ENCODE measurements at regions not wholly inside any gene's neighbourhood (a gene's known extent, or its start where the extent isn't known, plus 50 kb on each side); places are given as distances from the start of the nearest gene placed in this dataset.
"Not testable (repeated sequence)": the region's sequence is repeated elsewhere in the genome, so short reads cannot be mapped to it uniquely, and the experiment has no call there.

DNA sequence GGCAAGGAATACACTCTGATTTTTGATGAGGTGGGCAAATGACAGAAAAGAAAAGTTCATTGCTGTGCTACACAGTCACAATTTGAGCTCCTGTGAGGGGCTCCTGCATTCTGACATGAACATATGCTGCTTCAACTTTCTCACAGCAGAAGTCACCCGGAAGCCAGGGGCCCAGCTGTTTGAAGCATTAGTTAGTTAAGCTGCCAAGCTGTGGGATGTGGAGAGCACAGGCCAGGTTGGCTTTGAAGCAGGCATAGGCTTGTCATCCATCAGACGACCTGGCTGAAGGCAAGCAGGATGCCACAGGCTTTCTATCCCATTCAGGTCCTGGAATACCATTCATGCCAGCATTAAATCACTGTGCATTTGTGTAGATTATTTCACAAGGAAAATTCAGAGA is 63.1 kb downstream of the MTNR1B start:
- no peak for DNase-seq (ENCODE audit: low read depth in 2 of 3, low spot score in 2 of 3)

DNA sequence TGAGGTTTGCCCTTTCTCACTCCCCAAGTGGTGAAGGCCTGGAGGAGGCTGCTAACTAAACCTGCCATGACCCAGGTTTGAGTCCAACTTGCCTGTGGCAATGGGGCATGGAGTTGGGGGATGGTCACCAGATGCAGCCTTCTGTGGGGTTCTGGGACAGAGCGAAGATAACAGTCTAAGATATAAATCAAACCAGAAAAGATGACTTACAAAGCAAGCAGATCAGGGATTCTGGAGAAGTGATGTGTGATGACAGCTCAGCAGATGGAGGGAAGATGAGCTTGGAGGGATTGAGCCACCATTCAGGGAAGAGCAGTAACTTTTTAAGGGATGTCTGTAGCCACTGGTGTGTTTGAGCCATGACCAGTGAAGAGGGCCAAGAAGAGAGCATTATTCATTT is 63.6 kb downstream of the MTNR1B start:
- no peak for DNase-seq (ENCODE audit: low read depth in 2 of 3, low spot score in 2 of 3)

DNA sequence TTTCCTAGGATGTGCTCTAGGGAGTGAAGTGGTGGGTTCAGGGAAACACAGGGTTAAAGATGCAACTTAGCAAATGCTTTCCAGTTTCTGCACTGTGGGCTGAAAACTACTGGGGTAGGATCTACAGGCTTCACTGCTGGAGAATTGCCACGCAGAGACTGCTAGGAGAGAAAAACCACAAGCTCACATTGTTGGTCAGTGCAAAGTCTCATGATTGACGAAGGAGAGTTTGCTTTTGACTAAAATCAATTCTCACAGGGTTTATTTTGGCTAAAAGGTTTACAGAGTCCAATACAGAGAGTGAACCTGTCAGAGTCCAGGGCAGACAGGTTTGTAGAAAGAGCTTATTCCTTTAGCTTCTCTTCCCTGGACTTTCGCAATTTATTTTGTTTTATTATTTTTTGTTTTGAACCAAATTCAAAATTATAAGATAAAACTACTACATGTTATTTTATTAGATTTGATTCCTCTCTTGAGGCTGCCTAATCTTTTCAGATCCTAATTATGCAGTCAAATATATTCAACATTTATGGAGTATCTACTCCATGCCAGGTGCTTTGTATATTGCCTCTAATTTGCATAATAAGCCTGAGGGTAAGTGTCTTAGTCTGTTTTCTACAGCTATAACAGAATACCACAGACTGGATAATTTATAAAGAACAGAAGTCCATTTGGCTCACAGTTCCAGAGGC is 64.7 kb downstream of the MTNR1B start:
- no peak for DNase-seq (ENCODE audit: low read depth in 2 of 3, low spot score in 2 of 3)

DNA sequence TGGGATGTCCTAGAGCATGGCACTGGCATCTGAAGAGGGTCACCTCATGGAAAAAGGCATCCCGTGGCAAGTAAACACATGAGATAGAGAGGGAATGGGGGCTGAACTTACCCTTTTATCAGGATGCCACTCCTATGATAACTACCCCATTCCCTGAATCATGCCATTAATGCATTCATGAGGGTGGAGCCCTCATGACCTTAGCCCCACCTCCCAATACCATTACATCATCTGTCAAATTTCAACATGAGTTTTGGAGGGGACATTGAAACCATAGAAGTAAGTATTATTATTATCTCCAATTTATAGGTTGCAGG is 65.2 kb downstream of the MTNR1B start:
- no peak for DNase-seq (ENCODE audit: low read depth in 2 of 3, low spot score in 2 of 3)

DNA sequence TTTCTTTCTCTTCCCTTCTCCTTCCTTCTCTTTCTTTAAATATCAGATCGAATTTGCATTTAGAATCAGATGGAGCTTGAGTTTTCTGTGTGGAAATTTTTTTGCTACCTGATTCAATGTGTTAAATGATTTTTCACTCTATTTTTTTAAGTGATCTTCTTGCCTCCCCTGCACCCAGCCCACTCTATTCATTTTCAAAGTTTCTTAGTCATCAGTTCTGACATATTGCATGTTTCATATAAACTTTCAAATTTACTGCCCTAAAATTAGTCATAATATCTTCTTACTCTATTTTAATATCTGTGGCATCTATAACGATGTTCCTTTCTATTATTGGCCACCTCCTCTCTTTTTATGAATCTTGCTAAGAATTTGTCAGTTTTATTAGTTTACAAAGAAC is 69.1 kb downstream of the MTNR1B start:
- DNase-seq (ENCODE audit: low read depth in 2 of 3, low spot score in 2 of 3) = no peak

DNA sequence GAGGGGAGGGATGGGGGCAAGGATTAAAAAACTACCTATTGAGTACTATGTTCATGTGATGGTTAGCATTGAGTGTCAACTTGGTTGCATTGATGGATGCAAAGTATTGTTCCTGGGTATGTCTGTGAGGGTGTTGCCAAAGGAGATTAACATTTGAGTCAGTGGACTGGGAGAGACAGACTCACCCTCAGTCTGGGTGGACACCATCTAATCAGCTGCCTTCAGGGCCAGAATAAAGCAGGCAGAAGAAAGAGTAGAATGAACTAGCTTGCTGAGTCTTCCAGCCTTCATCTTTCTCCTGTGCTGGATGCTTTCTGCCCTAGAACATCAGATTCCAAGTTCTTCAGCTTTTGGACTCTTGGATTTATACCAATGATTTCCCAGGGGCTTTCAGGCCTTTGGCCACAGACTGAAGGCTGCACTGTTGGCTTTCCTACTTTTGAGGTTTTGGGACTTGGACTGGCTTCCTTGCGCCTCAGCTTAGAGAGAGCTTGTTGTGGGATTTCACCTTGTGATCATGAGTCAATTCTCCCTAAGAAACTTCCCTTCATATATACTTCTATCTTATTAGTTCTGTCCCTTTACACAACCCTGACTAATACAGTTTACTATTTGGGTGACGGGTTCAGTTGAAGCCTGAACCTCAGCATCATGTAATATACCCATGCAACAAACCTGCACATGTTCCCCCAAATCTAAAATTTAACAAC is 70.2 kb downstream of the MTNR1B start:
- DNase-seq (ENCODE audit: low read depth in 2 of 3, low spot score in 2 of 3) = no peak

DNA sequence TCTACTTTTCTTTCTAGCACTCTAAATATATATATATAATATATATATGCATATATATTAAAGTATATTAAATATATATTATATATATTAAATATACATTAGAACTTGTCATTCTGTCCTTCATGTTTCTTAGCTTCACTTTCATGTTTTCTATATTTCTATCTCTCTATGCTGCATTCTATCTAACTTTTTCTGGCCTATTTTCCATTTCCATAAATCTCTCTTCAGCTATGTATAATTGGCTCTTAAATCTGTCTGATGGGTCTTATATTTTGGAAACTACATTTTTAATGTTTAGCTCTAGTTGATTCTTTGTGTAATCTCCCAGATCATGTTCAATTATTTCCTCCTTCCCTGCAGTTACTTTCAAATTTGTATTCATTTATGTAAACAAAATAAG is 72.2 kb downstream of the MTNR1B start:
- no peak for DNase-seq (ENCODE audit: low read depth in 2 of 3, low spot score in 2 of 3)

DNA sequence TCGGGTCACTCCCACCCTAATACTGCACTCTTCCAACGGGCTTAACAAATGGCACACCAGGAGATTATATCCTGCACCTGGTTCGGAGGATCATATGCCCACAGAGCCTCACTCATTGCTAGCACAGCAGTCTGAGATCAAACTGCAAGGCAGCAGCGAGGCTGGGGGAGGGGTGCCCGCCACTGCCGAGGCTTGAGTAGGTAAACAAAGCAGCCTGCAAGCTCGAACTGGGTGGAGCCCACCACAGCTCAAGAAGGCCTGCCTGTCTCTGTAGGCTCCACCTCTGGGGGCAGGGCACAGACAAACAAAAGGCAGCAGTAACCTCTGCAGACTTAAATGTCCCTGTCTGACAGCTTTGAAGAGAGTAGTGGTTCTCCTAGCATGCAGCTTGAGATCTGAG is 73.7 kb downstream of the MTNR1B start:
- DNase-seq (ENCODE audit: low read depth in 2 of 3, low spot score in 2 of 3) = not testable (repeated sequence)

DNA sequence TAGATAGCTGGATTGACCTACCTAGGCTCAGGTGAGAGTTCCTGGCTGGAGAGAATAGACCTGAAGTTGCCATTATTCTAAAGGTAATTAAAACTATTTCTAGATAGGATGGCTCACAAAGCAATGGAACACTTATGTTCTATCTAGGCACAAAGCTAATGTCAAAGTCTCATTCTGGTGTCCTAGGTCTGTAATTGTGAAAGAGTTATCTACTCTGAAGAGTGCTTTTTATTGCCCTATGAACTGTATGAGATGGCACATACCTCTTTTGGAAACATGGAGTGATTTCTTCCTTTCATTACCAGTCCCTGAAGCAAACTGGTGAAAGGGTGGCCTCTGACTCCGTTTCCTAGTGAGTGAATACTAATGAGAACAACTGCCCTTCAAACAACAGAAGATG is 80.3 kb downstream of the MTNR1B start:
- DNase-seq (ENCODE audit: low read depth in 2 of 3, low spot score in 2 of 3) = no peak

DNA sequence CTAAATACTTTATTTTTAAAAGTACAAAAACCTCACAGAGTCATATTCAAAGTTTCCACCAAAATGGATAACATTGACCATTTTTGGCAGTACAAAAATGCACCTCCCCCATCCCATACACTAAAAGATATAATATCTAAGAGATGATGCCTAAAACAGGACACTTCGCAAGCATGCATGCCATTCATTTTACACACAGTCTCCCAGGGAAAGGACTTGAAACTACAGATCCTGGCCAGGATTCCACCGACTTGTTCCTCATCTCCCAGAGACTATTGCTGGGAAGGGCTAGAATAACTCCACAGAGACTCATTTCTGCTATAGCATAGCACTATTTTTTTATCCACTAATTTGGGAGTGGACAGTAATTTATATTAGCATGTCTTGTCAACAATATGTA is 81.7 kb downstream of the MTNR1B start:
- no peak for DNase-seq (ENCODE audit: low read depth in 2 of 3, low spot score in 2 of 3)

DNA sequence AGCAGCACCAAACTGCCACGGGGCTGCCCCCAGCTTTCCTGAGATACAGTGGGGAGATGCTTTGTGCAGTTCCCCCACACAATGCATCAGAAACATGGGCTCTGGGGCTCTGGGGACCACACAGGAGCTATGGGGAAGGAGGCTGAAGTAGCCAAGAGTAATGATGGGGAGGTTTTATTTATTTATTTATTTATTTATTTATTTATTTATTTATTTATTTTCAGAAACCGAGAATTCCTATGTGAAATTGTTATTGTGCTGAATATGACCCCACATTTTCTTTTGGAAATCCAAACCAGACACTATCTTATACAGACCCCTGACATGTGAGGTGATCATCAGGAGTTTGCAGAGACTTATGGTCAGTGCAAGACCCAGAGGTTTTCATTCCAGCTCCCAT is 84.4 kb downstream of the MTNR1B start:
- DNase-seq (ENCODE audit: low read depth in 2 of 3, low spot score in 2 of 3) = no peak

DNA sequence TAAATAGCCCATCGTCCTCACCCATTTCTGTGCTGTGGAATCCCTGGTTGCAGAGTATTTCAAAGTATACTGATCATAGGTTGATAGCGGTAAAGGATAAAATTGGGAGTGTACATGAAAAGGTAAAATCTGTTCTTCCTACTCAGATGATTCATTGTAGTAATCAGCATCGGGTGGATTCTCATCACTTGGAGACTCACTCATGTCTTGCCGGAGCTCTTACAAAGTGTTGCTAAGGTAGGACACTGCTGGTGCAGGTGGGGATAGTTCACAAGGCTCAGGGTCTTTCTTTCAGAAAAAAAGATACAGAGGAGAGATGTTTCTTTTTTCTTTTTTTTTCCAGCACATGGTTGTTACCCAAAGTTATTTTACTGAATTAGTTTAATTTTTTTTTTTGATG is 84.8 kb downstream of the MTNR1B start:
- DNase-seq (ENCODE audit: low read depth in 2 of 3, low spot score in 2 of 3) = no peak

DNA sequence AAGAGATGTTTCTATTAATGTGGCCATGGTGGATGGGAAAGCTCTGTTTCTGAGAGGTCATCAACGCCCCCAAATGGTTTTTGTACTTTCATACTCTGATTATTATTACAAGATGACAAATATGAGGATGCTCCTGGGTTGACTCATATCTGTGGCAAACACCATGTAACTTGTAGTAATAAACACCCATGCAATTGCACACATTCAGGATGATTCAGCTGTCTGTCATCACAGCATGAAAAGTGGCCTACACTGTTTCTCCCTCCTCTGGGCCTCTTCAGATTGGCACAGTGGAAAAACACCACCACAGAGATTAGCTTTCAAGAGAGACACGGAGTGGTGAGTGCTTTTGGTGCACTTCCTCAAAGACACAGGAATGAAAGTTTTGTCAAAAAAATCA is 85.4 kb downstream of the MTNR1B start:
- DNase-seq (ENCODE audit: low read depth in 2 of 3, low spot score in 2 of 3) = no peak

DNA sequence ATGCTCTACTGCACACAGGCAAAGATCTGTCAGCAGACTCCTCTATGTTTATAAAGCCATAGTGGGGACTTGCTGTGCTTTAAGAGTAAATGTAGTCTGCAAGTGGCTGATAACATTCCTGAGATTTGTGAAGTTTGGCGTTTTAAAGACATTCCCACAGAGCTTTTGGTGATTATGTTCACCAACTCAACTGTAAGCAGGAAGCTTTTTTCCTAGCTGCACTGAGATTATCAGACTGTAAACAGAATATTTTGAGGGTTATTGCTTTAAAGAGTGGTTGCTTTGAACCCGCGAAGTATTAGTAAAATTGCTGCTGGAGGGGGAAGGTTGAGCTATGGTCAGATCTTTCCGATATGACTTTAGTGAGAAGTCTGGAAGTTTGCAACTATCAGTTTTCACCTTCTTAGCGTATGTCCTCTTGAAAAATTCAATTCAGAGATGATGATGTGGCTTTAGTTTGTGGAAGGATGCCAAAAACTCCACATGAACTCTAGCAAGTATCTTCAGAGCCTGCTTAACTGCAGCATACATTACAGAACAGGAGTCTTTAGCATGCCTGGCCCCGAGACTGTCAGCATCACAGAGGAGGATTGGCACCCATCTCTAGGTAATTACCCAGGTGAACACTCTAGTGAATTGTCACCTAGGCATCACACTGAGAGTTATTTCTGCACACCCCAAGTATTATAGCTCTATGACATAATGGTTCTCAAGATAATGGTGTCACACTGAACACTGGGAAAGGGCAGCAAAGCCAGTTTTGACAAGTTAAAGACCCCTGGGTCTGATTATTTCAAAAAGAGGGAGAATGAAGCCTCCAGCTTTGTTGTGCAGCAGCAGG is 89.9 kb downstream of the MTNR1B start:
- DNase-seq (ENCODE audit: low read depth in 2 of 3, low spot score in 2 of 3) = no peak

DNA sequence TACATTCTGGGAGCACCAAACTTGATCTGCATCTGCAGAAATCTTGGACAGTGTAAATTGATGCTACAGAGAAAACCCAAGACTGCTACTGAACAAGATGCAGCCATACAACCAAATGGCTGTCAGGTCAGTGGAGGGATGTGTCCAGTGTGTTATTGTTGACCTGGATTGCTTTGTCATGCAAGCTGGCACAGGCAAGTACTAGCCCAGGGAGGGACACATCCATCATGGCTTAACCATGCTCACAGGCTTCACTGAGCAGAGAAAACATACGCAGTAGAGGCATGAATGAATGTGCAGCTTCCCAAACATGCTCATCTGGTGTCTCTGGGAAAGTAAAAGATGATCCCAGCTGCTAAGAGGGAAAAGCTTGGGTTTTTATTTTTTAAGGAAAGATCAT is 93.6 kb downstream of the MTNR1B start:
- no peak for DNase-seq (ENCODE audit: low read depth in 2 of 3, low spot score in 2 of 3)

DNA sequence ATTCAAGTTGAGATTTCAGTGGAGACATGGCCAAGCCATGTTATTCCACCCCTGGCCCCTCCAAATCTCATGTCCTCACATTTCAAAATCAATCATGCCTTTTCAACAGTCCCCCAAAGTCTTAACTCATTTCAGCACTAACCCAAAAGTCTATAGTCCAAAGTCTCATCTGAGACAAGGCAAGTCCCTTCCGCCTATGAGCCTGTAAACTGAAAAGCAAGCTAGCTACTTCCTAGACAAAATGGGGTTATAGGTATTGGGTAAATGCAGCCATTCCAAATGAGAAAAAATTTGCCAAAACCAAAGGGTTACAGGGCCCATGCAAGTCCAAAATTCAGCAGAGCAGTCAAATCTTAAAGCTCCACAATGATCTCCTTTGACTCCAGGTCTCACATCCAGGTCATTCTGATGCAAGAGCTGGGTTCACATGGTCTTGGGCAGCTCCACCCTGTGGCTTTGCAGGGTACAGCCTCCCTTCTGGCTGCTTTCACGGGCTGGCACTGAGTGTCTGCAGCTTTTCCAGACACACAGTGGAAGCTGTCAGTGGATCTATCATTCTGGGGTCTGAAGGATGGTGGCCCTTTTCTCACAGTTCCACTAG is 95.7 kb downstream of the MTNR1B start:
- DNase-seq (ENCODE audit: low read depth in 2 of 3, low spot score in 2 of 3) = not testable (repeated sequence)

DNA sequence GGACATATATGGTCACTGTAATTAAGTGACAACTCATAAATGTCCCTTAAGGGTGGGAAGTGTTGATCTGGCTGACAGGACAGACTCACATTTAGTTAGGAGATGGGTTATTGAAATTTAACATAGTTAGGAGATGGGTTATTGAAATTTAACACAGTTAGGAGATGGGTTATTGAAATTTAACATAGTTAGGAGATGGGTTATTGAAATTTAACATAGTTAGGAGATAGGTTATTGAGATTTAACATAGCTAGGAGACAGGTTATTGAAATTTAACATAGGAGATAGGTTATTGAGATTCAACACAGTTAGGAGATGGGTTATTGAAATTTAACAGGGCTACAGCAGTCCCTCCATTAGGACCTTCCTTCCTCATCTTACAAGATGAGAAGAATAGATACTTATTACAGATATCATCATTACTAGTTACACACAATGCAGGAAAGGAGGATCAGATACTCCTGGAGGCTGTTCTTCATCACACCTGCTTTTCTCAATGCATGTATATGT is 98.5 kb downstream of the MTNR1B start:
- no peak for DNase-seq (ENCODE audit: low read depth in 2 of 3, low spot score in 2 of 3)

DNA sequence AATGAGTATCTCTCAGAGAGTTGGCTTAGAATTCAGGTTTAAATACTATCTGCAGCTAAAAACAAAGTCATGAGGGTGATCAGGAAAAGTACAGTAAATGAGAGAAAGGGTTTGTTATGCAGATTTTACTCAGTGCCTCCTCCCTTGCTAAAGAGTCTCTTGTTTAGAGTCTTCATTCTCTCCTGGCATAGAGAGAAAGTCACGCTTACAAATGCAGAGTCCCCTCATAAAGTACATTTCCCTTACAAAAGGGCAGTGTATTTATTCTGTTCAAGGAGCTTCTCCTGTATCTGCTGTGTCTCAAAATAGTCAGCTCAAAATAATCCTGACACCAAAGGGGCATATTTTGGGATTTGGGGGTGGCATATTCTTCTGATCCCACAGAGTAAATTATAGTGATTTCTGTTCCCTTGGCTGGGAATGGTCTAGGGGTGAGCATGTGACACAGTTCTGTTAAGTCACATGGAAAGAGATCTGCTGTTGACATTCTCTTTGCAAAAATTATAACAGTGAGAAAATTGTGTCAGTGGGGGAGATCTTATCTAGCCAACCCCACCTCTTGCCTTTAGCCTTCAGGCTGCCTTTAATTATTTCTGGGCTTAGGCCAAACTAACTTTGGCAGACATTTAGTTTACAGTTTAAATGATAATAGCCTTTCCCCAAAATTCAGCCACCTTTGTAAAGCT is 102.9 kb downstream of the MTNR1B start:
- DNase-seq (ENCODE audit: low read depth in 2 of 3, low spot score in 2 of 3) = no peak

DNA sequence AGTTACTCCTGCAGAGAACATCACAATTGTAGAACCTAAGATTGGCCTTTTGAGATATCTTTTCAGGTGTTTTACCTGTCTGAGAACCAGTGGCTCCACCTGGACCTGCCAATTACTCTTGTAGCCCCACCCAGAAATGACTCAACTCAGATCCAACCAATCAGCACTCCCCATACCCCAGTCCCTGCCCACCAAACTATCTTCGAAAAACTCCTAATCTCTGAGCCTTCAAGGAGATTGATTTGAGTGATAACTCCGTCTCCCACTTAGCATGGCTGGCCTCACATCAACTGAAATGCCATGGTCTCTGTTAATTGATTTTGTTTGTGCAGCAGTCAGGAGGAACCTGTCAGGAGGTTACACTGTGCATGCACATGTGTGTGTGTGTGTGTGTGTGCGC is 103.6 kb downstream of the MTNR1B start:
- no peak for DNase-seq (ENCODE audit: low read depth in 2 of 3, low spot score in 2 of 3)

DNA sequence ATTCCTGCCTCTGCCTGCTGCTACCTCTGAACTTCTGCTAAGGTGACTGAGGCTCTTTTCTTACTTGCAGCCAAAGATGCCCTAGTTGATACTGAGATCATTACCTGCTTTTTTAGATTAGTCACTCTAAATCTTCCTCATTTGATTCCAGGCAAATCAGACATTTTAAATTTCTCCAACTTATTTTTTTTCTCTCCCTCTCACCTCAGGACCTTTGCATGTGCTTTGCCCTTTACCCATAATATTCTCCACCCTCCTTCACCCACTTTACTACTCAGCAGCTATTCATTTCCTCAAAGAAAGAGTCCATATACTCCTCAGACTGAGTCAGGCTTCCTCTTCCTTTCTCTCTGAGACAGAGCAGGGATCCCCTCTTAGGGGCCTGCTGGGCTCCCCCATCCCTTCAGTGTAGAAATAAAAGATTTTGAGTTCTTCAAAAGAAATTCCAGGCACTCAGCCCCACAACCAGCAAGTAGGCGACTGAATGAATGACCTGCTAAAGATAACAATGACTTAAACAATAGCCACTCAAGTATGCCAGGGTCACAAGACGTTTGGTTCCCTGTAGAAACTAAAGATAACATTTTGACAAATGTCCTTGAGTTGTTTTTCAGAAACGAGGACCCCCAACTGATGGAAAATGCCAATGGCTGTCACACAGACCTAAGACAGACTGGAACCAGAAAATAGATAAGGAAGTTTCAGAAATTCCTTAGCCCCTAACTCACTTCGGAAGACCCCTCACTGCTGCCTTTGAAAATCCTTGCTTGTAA is 104.2 kb downstream of the MTNR1B start:
- DNase-seq (ENCODE audit: low read depth in 2 of 3, low spot score in 2 of 3) = no peak

Data from hematopoietic multipotent progenitor cell (in vitro differentiated cells).